Tibial nerve (tissue), 4 donors: ENCODE measurements at regions not wholly inside any gene's neighbourhood (a gene's known extent, or its start where the extent isn't known, plus 50 kb on each side); places are given as distances from the start of the nearest gene placed in this dataset.

Experiments
- DNase-seq, 2 donors: peaks; one replicate each; pipeline ENCODE4 v3.0.0-alpha.2; 2019; ENCODE audit warnings: low spot score in 2 of 2
- H3K27ac ChIP-seq, 4 donors: fragments of 200-600 bp; sonication (generic) in 3 of 4; one replicate each; pipeline ENCODE4 v1.5.1; 2017 to 2019; ENCODE audit warnings: mild to moderate bottlenecking in 1 of 4
- H3K27me3 ChIP-seq, 2 donors: fragments of 200-600 bp; sonication (generic) in 1 of 2; one replicate each; pipeline versions ENCODE4 v1.5.1 to v1.6.0; 2017 to 2019
- H3K36me3 ChIP-seq, 3 donors: fragments of 200-600 bp; sonication (generic); one replicate each; pipeline ENCODE4 v1.5.1; 2018 to 2019
- H3K4me1 ChIP-seq, 4 donors: fragments of 200-600 bp; sonication (generic) in 3 of 4; one replicate each; pipeline ENCODE4 v1.5.1; 2017 to 2019
- H3K4me3 ChIP-seq, 4 donors: fragments of 200-600 bp; sonication (generic) in 3 of 4; one replicate each; pipeline ENCODE4 v1.5.1; 2017 to 2019; ENCODE audit warnings: mild to moderate bottlenecking in 1 of 4, moderate library complexity in 1 of 4
- H3K9me3 ChIP-seq, 4 donors: fragments of 200-600 bp; sonication (generic) in 3 of 4; one replicate each; pipeline ENCODE4 v1.5.1; 2017 to 2019
- CTCF ChIP-seq, 5 experiments: fragments of 200-600 bp in 3 of 5; fragments of 450-650 bp in 2 of 5; sonication (generic) in 3 of 5; IDR thresholded peaks; one replicate each; pipeline ENCODE4 v1.5.1; 2016 to 2019; ENCODE audit warnings: antibody characterized with exemption in 5 of 5, mild to moderate bottlenecking in 3 of 5, moderate library complexity in 2 of 5
- EP300 ChIP-seq, 2 donors: sonication (generic); formaldehyde crosslinking; IDR thresholded peaks; one replicate each; pipeline ENCODE4 v1.6.1; 2017; ENCODE audit warnings: antibody characterized with exemption in 2 of 2, mild to moderate bottlenecking in 1 of 2
- POLR2A ChIP-seq, 2 donors: fragments of 450-650 bp; IDR thresholded peaks; one replicate each; pipeline ENCODE4 v1.6.1; 2017; ENCODE audit warnings: antibody characterized with exemption in 2 of 2, mild to moderate bottlenecking in 2 of 2, moderate library complexity in 2 of 2
- WGBS, 2 donors: methylation state at CpG; one replicate each; pipeline ENCODE4 v1.1.5; 2018; 5-methylcytosine and 5-hydroxymethylcytosine counted together

GRCh38 chr21:24470852-24471251 lies 1136.4 kb downstream of the MRPL39 start:
- H3K4me3 ChIP-seq: no peak overlapping the region
- no peaks in the 10 kb centered on the region for H3K9me3 ChIP-seq
- no peaks in the 10 kb centered on the region for H3K36me3 ChIP-seq
- H3K27ac ChIP-seq: no peak overlapping the region
- H3K4me1 ChIP-seq: no peaks in the 10 kb centered on the region
- H3K27me3 ChIP-seq: no peaks in the 10 kb centered on the region
- no peak for TF ChIP-seq POLR2A (IDR thresholded peaks at IDR 0.05)
- TF ChIP-seq EP300 (IDR thresholded peaks at IDR 0.05): no peak
- TF ChIP-seq CTCF (IDR thresholded peaks at IDR 0.05): no peak
- no peak for DNase-seq
- WGBS, 2 donors: 73 to 80% methylated on average over 6 of the region's 6 CpGs

GRCh38 chr21:24456358-24456757 lies 1150.9 kb downstream of the MRPL39 start:
- WGBS, 2 donors: 73 to 80% methylated on average over 3 of the region's 3 CpGs
- no peak for DNase-seq

GRCh38 chr21:24450119-24450518 lies 1157.2 kb downstream of the MRPL39 start:
- no peaks in the 10 kb centered on the region for H3K9me3 ChIP-seq
- H3K27ac ChIP-seq: no peak overlapping the region
- 91 to 92% methylated on average over 3 of the region's 3 CpGs for WGBS, 2 donors
- DNase-seq: no peak
- H3K4me3 ChIP-seq: no peak overlapping the region
- H3K36me3 ChIP-seq: no peaks in the 10 kb centered on the region
- no peaks in the 10 kb centered on the region for H3K4me1 ChIP-seq
- H3K27me3 ChIP-seq: no peaks in the 10 kb centered on the region
- TF ChIP-seq EP300 (IDR thresholded peaks at IDR 0.05) (no peak), POLR2A (IDR thresholded peaks at IDR 0.05) (no peak), CTCF (IDR thresholded peaks at IDR 0.05) (no peak)

More at GRCh38 chr21:24456358-24456757, 1150.9 kb downstream of the MRPL39 start:
- H3K4me1 ChIP-seq: no peaks in the 10 kb centered on the region
- no peak for TF ChIP-seq CTCF (IDR thresholded peaks at IDR 0.05)
- no peak for TF ChIP-seq POLR2A (IDR thresholded peaks at IDR 0.05)
- no peak for TF ChIP-seq EP300 (IDR thresholded peaks at IDR 0.05)
- H3K36me3 ChIP-seq: no peaks in the 10 kb centered on the region
- no peak overlapping the region for H3K27ac ChIP-seq
- H3K4me3 ChIP-seq: no peak overlapping the region
- H3K9me3 ChIP-seq: no peaks in the 10 kb centered on the region
- no peaks in the 10 kb centered on the region for H3K27me3 ChIP-seq

GRCh38 chr21:24445517-24445916 lies 1161.8 kb downstream of the MRPL39 start:
- Histone ChIP-seq H3K27me3 (no peaks in the 10 kb centered on the region), H3K4me1 (no peaks in the 10 kb centered on the region), H3K4me3 (no peak overlapping the region), H3K9me3 (no peaks in the 10 kb centered on the region), H3K36me3 (no peaks in the 10 kb centered on the region), H3K27ac (no peak overlapping the region)
- no peak for DNase-seq
- WGBS, 2 donors: 72 to 73% methylated on average over 1 of the region's 1 CpG
- TF ChIP-seq EP300 (IDR thresholded peaks at IDR 0.05): no peak
- TF ChIP-seq CTCF (IDR thresholded peaks at IDR 0.05): no peak
- no peak for TF ChIP-seq POLR2A (IDR thresholded peaks at IDR 0.05)

GRCh38 chr21:24444736-24445135 lies 1162.5 kb downstream of the MRPL39 start:
- no peaks in the 10 kb centered on the region for H3K9me3 ChIP-seq
- H3K4me1 ChIP-seq: no peaks in the 10 kb centered on the region
- TF ChIP-seq POLR2A (IDR thresholded peaks at IDR 0.05) (no peak), EP300 (IDR thresholded peaks at IDR 0.05) (no peak), CTCF (IDR thresholded peaks at IDR 0.05) (no peak)
- no peak for DNase-seq
- H3K27ac ChIP-seq: no peak overlapping the region
- H3K36me3 ChIP-seq: no peaks in the 10 kb centered on the region
- H3K4me3 ChIP-seq: no peak overlapping the region
- no peaks in the 10 kb centered on the region for H3K27me3 ChIP-seq
